KMS-11 (cell line): ENCODE measurements at regions not wholly inside any gene's neighbourhood (a gene's known extent, or its start where the extent isn't known, plus 50 kb on each side); places are given as distances from the start of the nearest gene placed in this dataset.

ENCODE experiments used
- H2AFZ ChIP-seq: fragments of 200-600 bp; sonication (generic); 2 replicates; pipeline ENCODE4 v1.6.1; 2016; ENCODE audit warnings: antibody characterized with exemption, mixed run types, low read depth
- H3K27ac ChIP-seq: fragments of 200-600 bp; sonication (generic); 2 replicates; pipeline ENCODE4 v1.6.1; 2016; ENCODE audit warnings: mild to moderate bottlenecking, mixed run types
- H3K27me3 ChIP-seq: fragments of 200-600 bp; sonication (generic); 2 replicates; pipeline ENCODE4 v1.6.1; 2017; ENCODE audit warnings: mild to moderate bottlenecking, low read depth, mixed run types, moderate library complexity; ENCODE audit not compliant: insufficient read depth
- H3K36me3 ChIP-seq: fragments of 200-600 bp; sonication (generic); 2 replicates; pipeline ENCODE4 v1.6.1; 2017; ENCODE audit warnings: mild to moderate bottlenecking, mixed run types; ENCODE audit not compliant: insufficient read depth
- H3K4me1 ChIP-seq: fragments of 200-600 bp; sonication (generic); 2 replicates; pipeline ENCODE4 v1.6.1; 2016; ENCODE audit warnings: mild to moderate bottlenecking, low read depth, mixed run types; ENCODE audit not compliant: poor library complexity, severe bottlenecking
- H3K4me2 ChIP-seq: fragments of 200-600 bp; sonication (generic); 2 replicates; pipeline ENCODE4 v1.7.0; 2016; ENCODE audit warnings: mild to moderate bottlenecking, mixed run types
- H3K4me3 ChIP-seq: fragments of 200-600 bp; sonication (generic); IDR thresholded peaks from 2 replicates; pipeline ENCODE4 v1.6.1; 2017; ENCODE audit warnings: low read depth, low read length, mixed read lengths; ENCODE audit not compliant: insufficient read depth
- H3K79me2 ChIP-seq: fragments of 200-600 bp; sonication (generic); 2 replicates; pipeline ENCODE4 v1.6.1; 2016; ENCODE audit warnings: low read depth, mixed run types; ENCODE audit not compliant: insufficient read depth
- H3K9ac ChIP-seq: fragments of 200-600 bp; sonication (generic); 2 replicates; pipeline ENCODE4 v1.6.1; 2016; ENCODE audit warnings: mild to moderate bottlenecking, mixed run types
- H4K20me1 ChIP-seq: fragments of 200-600 bp; sonication (generic); 2 replicates; pipeline ENCODE4 v1.6.1; 2016; ENCODE audit warnings: mild to moderate bottlenecking, mixed run types; ENCODE audit not compliant: insufficient read depth
- CTCF ChIP-seq: fragments of 200-600 bp; sonication (generic); conservative IDR thresholded peaks from 2 replicates; pipeline ENCODE4 v1.6.1; 2017; ENCODE audit warnings: low read depth, mild to moderate bottlenecking, antibody characterized with exemption, low read length, moderate library complexity, mixed read lengths

- H3K9ac ChIP-seq = no peak overlapping the region
- H2AFZ ChIP-seq = no peak overlapping the region
- no peaks in the 10 kb centered on the region for H3K79me2 ChIP-seq
- H3K27me3 ChIP-seq = no peaks in the 10 kb centered on the region
- no peak overlapping the region for H3K4me3 ChIP-seq
- TF ChIP-seq CTCF = no peak
- no peak overlapping the region for H3K27ac ChIP-seq
- H4K20me1 ChIP-seq = no peaks in the 10 kb centered on the region
- no peaks in the 10 kb centered on the region for H3K36me3 ChIP-seq
- no peaks in the 10 kb centered on the region for H3K4me1 ChIP-seq
- H3K4me2 ChIP-seq = no peak overlapping the region
Measured at GRCh38 chr10:10967581-10968256, 50.0 kb upstream of the CELF2 start.
